ENCODE measurements at regions not wholly inside any gene's neighbourhood (a gene's known extent, or its start where the extent isn't known, plus 50 kb on each side); places are given as distances from the start of the nearest gene placed in this dataset.

DNA sequence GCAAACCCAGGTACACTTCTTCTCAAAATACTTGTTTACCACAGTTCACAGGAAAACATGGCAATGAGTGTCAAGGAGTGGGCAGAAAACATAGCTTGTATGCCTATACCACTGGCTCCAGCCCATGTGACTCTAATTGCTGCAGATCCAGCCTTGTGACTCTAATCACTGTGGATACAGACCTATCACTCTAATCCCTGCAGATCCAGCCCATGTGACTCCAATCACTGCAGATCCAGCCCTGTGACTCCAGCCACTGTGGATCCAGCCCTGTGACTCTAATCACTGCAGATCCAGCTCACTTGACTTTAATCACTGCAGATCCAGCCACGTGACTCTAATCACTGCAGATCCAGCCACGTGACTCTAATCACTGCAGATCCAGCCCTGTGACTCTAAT is 366.3 kb upstream of the IRX4 start:
- no peak for DNase-seq (ENCODE audit: low spot score)

DNA sequence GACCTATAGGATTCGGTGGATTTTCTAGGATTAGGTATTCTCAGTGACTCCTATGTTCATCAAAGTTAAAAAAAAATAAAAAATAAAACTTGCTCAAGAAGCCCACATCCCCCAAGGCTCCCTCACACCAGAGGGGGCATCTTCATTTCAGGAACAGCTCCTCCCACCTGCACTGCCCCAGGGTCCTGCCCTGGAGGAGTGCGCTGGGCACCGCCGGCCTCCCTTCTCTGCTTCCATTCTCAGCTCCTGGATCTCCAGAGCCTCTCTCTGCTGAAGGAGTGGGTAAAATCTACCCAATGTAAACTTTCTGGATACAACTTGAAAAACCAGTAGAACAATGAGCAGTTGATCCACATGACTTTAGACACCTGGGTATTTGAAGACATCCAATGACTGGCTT is 359.8 kb upstream of the IRX4 start:
- no peak for DNase-seq (ENCODE audit: low spot score)

DNA sequence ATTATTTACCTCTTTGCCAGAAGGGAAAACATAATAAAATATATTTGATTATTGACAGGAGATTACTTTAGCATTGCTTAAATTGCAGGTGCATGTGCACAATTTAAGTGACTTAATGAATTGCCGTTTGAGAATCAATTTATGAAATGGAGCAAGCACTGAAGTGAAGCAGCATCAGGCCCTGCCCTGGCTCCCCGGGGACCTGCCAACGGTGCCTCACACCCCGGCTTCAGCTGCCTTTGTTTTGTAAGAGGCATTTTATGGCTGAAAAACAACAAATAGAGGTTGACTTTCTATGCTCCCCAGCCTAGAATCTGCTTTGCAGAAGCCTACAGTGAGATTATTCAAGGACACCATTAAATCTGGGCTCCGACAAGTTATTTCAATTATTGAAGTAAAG is 359.1 kb upstream of the IRX4 start:
- no peak for DNase-seq (ENCODE audit: low spot score)

DNA sequence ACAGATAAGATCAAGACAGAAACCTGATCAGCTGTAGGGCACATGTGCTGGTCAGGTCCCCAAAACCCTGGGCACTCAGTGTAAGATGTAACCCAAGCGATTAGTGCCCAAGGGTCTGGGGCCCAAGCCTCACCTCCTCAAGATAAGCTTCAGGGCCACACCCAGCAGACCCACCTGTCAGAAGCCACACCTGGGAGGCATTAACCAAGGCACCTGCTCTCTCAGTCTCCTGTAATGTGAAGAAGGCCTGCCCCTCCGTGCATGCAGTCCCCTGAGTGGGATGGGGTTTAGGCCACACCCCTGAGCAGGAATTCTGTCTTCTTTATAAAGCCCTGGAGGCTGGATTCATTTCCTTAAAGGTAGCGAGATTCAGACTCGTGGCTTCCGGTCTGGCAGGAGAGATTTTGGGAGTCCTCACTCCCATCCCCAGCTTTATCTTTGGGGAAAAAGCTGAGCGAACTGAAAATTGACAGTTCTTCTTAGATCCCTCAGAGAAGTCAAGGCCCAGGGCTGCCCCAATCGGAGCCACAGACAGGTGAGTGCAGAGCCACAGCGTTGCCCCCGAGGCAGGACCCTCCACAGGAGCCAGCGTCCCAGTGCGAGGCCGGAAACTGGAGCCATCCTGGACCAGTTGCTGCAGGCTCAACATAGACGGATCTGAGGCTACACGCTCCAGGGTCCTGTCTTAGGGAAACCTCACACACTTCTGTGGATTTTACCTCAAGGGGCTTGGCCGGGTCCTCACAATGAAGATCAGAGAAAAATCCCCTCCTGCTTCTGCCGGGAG is 357.6 kb upstream of the IRX4 start:
- DNase-seq (ENCODE audit: low spot score): no peak

DNA sequence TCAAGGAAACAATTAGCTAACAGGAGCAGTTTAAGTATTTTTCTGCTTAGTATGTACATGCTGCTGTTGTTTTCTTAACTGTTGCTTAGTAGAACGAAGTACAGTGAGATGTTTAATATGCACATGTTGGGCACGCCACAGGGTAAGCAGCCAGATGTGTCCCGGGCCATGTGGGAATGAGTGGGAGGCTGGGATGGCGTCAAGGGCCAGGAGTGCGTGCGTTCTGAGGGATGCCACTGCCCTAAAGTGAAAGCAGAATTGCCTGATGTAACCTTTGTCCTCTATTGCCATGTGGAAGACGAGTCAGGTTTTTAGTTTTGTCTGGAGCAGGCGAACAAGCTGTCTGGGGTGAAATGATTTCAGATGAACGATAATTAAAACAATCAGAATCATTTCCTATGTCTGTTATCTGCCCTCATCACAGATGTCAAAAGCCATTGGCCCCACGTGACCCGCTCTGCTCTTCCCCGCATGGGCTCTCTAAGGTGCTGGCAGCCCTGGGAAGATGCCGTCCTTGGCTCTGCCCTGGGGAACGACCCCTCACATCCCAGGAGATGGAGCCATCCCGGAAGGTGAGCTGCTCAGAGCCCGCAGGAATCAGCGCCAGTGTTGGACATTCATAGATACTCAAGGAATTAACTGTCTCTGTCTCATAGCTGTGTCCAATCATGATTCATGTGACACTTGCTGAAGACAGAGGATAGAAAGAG is 356.6 kb upstream of the IRX4 start:
- no peak for DNase-seq (ENCODE audit: low spot score)

DNA sequence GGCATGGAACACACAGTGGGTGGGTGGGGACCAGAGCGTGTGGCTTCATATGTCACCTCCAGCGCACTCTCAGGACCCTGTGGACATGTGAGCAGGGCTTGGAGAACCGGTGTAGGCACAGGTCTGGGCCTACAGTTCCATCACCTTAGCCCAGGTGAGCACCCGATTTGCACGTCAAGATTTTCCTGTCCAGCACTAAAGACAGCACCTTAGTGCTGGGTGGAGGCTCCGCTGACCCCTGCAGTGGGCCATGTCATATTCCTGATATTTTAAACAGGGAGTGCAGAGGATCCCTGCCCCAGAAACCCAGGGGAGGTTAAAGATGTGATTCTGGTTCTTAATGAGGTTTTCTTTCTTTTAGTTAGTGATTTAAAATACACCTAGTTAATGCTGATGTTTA is 356.0 kb upstream of the IRX4 start:
- no peak for DNase-seq (ENCODE audit: low spot score)

DNA sequence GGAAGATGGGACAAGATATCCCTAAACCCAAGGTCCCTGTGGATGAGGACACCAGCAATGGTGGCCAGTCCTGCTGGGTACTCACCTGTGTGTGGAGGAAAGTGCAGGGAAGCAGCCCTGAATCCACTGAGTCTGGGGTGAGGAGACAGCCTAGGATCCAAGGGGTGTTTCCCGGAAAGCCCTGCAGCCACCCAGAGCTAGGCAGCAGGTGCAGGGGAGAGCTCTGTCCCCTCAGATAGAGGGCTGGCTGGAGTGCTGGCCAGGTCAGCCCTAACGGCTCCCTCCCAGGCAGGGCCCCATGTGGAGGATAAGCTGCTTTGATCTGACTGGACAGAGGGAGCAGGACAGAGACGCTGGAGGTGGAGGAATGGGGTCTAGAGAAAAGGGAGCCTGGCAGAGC is 344.7 kb upstream of the IRX4 start:
- no peak for DNase-seq (ENCODE audit: low spot score)

DNA sequence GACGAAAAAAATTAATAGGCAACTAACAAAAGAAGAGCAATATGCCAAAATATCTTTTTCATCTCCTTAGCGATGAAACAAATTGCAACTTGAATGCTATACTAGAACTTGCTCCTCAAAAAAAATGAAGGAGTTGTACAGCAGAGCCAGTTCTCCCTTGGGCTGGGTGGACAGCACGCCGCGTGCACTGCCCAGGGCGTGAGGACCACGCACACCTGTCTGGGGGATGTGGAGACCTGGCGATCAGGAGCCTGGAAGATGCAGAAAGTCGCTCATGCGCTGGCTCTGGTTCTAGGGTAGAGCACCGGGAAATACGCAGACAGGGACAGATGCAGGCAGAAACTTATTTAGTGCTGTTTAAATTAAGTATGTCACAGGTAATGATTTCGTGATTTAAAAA is 342.0 kb upstream of the IRX4 start:
- DNase-seq (ENCODE audit: low spot score): no peak

DNA sequence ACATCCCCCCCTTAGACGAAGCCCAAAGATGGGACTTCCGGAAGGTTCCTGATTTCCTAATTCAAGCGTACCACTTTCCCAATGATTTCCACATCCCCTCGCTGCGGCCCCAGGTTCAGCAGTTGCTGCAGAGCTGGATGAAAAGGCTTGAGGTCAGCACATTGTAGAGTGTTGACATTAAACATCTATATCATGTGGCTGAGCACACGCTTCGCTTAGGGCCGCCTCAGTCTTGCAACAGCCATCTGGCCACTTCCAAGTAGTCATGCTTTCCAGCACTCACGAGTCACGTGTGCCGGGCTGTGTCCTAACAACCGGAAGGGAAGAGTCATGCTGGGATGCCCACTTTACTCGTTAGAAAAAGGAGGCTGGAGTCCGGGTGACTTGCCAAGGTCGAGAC is 340.6 kb upstream of the IRX4 start:
- DNase-seq (ENCODE audit: low spot score): no peak

DNA sequence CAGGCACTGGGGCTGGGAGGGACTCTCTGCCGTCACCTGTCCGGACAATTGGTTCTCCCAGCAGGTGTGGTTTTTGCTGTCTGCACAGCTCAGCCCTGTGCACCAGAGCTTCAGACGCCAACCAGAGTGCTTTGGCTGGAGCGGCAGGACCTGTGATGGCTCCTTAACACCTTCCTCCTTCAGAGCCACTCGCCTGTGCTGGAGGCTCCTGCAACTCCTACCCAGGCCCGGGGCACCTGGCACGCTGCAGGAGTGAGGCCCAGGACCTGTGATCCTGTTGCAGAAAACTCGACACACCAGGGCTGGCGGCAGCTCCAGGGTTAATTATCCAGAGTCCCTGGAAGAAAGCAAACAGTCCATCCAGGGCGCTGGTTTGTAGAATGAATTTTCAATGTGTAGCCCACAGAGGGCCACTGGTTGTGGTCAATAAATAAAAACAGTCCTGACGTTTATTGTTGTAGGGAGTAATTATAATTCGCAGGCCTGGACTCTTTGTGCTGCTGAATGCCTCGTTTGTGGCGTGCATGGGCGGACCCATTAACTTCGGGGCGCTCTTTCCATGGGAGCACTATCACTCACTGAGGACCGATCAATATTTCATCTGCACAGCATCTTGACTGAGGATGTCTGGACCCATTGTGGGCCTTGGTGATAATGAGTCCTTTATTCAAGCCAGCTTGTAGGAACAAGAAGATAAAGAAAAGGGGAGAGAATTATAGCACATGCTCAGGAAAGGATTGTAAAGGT is 339.7 kb upstream of the IRX4 start:
- DNase-seq (ENCODE audit: low spot score): no peak

DNA sequence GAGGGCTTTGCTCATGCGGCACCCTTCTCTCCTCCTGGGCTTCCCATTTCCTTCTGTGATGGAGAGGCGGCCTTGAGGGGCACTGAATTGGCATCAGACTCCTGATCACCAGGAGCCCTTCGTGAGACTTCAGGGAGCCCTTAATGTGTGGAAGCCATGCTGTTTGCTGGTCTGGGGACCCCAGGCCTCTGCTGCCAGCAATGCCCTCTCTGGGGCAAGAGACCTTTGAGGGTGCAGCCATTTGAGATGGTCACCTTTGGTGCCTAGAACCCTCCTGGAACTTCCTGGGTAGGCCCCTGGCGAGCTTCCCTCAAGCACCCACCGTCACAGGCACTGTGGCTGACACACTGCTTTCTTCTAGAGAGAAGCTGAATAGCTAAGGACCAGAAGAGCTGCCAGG is 338.7 kb upstream of the IRX4 start:
- no peak for DNase-seq (ENCODE audit: low spot score)

DNA sequence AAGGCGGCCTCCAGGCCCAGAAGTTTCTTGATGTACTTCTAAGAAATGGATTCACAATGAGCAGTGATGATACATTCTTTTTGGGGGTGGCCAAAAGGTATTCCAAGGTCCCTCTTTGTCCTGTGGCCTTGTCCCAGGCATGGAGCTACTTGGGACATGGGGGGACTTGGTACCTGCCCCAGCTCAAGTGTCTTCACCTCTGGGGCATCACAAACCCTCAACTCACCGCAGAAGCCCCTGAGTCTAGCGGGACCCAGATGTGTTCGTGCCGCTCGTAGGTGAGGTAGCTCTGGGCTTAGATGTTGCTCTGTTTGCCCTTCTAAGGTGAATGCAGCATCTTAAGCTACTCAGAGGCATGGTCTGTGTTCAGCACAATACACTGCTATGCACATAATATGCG is 338.0 kb upstream of the IRX4 start:
- DNase-seq (ENCODE audit: low spot score): no peak

DNA sequence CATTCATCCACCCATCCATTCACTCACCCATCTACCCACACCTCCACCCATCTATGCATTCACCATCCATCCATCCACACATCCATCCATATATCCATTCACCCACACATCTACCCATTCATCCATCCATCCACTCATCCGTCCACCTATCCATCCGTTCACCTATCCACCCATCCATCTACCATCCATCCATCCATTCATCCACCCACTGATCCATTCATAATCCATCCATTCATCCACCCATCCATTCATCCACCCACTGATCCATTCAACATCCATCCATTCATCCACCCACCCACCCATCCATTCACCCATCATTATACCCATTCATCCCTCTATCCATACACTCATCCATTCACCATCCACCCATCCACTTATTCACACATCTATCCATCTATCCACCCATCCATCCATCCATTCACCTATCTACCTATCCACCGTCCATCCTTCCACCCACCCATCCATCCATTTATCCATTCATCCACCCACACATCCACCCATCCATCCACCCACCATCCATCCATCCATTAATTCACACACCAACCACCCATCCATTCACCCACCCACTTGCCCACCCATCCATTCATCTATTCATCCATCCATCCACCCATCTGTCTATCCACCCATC is 336.5 kb upstream of the IRX4 start:
- DNase-seq (ENCODE audit: low spot score): no peak

DNA sequence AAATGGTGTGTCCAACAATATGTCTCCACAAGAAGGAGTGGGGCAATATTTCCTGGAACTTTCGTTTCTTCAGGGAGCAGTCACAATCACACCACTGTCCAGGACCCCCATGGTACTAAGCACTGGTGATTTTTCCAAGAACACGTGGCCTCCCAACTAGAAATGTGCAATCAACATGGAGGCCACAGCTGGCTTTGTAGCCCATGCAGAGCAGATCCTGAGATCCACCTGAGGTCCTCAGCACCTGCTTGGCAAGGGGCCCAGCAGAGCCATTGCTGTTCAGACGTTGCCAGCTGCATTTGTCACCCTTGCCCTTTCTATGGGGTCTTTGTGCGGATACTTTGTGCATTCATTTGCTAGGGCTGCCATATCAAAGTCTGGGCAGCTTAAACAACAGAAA is 334.5 kb upstream of the IRX4 start:
- DNase-seq (ENCODE audit: low spot score): no peak

DNA sequence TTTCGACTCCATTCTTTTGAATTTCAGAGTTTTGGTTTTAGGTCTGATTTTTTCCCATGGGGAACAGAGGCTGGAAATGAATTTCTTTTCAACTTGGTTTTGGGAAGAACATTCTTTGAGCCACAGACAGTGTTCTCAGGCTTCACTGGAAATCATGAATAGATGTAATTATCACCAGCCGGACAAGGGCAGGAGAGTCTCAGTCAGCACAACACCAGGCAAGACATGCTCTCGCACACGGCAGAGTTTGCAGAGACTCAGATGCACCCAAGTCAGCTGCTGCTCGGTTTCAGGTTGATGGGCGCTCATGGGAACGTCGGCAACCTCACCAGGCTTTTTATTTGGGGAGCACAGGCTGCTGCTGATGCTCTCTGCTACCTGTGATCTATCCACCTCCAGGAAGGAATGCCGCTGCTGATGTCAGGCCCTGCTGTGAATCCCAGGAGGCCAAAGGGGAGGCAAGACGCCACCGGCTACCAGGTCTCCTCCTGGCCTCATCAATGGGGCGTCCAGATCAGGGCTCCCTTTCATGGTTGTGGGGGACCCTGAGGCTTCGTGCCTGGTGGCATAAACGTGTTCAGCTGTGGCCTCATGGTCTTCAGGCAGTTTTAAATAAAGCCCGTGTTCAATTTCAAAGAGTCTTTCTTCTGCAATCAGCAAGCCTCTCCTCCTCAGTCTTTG is 332.3 kb upstream of the IRX4 start:
- no peak for DNase-seq (ENCODE audit: low spot score)

DNA sequence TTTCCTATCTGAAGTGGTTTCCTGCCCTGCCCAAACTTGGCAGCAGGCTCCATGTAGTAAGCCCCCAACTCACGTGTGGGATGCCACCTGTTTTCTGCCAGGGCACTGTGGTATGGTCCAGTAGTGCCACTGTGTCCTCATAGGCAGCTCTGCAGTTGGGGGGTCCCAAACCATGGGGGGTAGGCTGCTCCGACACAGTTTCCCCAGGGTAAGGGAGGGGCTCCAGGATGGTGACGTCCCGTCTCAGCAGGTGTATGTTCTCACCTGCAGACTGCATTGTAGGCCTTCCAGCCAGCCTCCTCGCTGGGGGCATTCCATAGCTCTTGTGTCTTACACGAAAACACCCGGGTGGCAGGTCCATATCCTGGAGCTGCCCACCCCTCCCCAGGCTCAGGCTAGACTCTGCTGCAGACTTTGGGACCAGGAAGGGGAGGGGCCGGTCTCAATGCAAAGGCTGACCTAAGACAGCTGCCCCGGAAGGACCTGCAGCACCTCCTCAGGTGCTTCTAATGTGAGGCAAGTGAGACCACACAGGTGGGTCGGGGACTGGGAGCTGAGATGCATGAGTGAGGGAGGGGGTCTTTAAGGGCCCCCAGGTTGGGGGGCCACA is 330.5 kb upstream of the IRX4 start:
- no peak for DNase-seq (ENCODE audit: low spot score)

DNA sequence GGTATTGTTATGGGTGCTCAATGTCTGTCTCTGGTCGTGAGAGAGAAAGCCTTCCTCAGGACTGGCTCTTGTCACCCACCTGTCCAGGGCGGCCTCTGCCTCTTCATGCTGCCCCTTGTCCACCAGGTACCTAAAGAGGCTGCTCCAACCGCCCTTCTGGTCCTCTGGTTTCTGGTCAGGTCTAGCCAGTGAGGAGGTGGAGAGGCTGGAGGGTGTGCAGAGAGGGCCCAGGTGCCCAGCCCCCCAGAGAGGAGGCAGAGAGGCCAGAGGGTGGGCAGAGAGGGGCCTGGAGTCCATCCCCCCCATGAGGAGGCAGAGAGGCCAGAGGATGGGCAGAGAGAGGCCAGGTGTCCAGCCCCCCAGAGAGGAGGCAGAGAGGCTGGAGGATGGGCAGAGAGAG is 329.8 kb upstream of the IRX4 start:
- no peak for DNase-seq (ENCODE audit: low spot score)

DNA sequence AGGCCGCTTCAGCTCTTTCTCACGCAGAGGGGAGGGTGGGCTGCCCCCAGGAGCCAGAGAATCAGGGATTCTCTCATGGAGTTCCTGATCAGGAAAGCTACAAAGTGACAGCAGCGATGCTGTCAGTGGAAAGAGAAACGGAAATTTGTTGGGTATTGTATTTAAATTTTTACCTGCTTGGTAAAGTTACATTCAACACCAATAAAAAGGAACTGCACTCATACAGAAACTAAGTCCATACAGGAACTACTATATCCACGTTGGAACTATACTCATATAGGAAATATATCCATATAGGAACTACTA is 325.5 kb upstream of the IRX4 start:
- no peak for DNase-seq (ENCODE audit: low spot score)

DNA sequence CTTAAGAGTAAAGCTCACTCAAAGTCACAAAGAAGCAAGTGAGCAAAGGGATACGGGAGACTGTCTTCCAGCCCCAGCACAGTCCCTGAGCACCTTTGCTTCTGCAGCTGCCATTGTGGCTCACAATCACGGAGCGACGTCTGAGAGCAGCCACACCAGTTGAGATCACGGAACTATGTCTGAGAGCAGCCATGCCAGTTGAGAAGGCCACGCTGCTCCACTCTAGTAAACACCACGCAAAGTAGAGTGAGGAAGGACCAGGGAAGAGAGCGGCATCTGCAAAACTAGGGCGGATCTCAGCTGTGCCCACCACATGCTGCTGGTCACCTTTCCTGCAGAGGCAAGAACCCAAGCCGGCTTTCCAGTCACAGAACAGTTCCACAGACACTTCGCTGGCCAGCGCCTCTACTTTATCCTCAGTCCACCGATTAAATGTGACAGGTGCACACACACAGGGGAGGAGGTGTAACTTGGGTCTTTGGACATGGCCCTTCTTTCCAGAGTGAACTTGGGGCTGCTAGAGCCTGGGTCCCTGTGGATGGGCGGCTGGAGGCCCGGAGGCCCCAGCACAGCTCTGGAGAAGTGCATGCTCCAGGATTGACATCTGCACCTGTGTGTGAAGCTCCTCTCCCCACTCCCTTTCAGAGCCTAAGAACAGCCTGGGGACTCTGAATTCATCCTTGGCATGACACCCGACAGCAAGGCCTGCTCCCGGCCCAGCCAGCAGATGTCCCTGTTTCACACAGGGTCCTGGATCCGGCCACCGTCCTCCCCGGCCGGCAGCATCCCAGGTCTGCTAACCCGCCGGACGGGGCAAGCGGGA is 324.9 kb upstream of the IRX4 start:
- DNase-seq (ENCODE audit: low spot score): peak; percentile 5

DNA sequence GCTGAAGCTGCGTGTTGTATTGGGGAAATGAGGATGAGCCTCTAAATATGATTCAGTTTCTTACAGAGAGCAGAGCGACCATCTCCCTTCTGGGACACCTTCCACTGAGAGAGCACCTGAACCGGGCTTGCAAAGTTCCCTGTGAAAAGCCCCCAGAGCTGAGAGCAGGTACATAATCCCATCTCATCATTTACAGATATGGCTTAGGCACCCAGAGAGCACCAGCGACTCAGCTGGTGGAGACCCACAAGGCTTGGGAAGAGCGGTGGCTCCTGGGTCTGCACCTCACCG is 324.3 kb upstream of the IRX4 start:
- DNase-seq (ENCODE audit: low spot score): no peak
